ENCODE measurements at regions not wholly inside any gene's neighbourhood (a gene's known extent, or its start where the extent isn't known, plus 50 kb on each side); places are given as distances from the start of the nearest gene placed in this dataset.

- Mint-ChIP-seq H3K27me3 (ENCODE audit: low read depth) (peaks cover 8% of the 10 kb centered on the region), H3K4me3 (no peak overlapping the region), H3K4me1 (no peaks in the 10 kb centered on the region), H3K9me3 (peaks cover 18% of the 10 kb centered on the region), H3K27ac (no peak overlapping the region), H3K36me3 (ENCODE audit: low read depth) (no peaks in the 10 kb centered on the region)
- TF ChIP-seq, protein P1, sequence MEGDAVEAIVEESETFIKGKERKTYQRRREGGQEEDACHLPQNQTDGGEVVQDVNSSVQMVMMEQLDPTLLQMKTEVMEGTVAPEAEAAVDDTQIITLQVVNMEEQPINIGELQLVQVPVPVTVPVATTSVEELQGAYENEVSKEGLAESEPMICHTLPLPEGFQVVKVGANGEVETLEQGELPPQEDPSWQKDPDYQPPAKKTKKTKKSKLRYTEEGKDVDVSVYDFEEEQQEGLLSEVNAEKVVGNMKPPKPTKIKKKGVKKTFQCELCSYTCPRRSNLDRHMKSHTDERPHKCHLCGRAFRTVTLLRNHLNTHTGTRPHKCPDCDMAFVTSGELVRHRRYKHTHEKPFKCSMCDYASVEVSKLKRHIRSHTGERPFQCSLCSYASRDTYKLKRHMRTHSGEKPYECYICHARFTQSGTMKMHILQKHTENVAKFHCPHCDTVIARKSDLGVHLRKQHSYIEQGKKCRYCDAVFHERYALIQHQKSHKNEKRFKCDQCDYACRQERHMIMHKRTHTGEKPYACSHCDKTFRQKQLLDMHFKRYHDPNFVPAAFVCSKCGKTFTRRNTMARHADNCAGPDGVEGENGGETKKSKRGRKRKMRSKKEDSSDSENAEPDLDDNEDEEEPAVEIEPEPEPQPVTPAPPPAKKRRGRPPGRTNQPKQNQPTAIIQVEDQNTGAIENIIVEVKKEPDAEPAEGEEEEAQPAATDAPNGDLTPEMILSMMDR (IDR thresholded peaks at IDR 0.05; ENCODE audit: unreplicated experiment in 3 of 3) = no peak
These were observed 269.9 kb downstream of the AJAP1 start for GRCh38 chr1:4924356-4924755.

GRCh38 chr1:4916610-4917009 lies 262.2 kb downstream of the AJAP1 start:
- TF ChIP-seq, protein P1 (IDR thresholded peaks at IDR 0.05; ENCODE audit: unreplicated experiment in 3 of 3) = no peak
- no peaks in the 10 kb centered on the region for H3K36me3 Mint-ChIP-seq (ENCODE audit: low read depth)
- peaks cover 26% of the 10 kb centered on the region for H3K9me3 Mint-ChIP-seq
- no peak overlapping the region for H3K4me3 Mint-ChIP-seq
- H3K27ac Mint-ChIP-seq = no peak overlapping the region
- H3K4me1 Mint-ChIP-seq = no peaks in the 10 kb centered on the region
- H3K27me3 Mint-ChIP-seq (ENCODE audit: low read depth) = peaks cover 6% of the 10 kb centered on the region

DNA sequence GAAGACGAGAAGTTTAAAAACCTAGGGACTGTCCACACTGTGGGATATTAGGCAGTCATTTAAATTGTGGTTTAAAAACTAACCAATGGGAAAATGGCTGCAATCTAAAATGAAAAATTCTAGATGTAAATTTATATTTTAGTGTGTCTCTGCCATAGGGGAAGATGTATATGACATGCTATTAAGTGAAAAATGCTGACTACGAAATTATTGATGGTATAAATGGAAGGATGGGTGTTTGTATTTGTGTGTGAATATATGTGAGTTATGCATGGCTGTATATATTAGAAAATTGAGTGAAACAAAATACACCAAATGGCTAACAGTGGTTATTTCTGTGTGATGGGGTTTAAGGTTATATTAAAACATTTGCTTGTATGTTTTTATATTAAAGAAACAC lies 260.7 kb downstream of the AJAP1 start:
- no peaks in the 10 kb centered on the region for H3K4me1 Mint-ChIP-seq
- H3K36me3 Mint-ChIP-seq (ENCODE audit: low read depth) = no peaks in the 10 kb centered on the region
- peaks cover 6% of the 10 kb centered on the region for H3K27me3 Mint-ChIP-seq (ENCODE audit: low read depth)
- H3K27ac Mint-ChIP-seq = no peak overlapping the region
- TF ChIP-seq, protein P1 (IDR thresholded peaks at IDR 0.05; ENCODE audit: unreplicated experiment in 3 of 3) = no peak
- H3K4me3 Mint-ChIP-seq = no peak overlapping the region
- peaks cover 16% of the 10 kb centered on the region for H3K9me3 Mint-ChIP-seq

DNA sequence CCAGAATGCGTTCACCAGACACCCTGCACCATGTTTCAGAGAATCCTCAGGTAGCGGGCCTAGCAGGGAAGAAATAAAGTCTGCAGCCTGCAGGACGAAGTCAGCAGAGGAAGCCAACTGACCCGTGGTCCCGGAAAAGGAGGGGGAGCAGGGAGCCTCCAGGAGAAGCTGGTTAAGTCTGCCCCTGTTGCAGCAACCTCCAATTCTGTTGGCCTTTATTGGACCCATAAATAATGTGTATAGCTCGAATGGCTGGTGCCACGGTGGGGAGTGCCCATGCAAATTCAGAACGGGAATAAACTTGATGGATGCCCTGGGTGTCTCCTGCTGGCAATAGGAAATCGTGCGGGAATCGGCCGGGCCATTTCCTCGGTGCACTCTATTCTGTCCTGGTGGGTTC lies 254.1 kb downstream of the AJAP1 start:
- Mint-ChIP-seq H3K4me1 (no peaks in the 10 kb centered on the region), H3K27me3 (ENCODE audit: low read depth) (peaks cover 8% of the 10 kb centered on the region), H3K4me3 (no peak overlapping the region), H3K36me3 (ENCODE audit: low read depth) (no peaks in the 10 kb centered on the region), H3K27ac (no peak overlapping the region), H3K9me3 (peaks cover 6% of the 10 kb centered on the region)
- TF ChIP-seq, protein P1 (IDR thresholded peaks at IDR 0.05; ENCODE audit: unreplicated experiment in 3 of 3) = no peak

DNA sequence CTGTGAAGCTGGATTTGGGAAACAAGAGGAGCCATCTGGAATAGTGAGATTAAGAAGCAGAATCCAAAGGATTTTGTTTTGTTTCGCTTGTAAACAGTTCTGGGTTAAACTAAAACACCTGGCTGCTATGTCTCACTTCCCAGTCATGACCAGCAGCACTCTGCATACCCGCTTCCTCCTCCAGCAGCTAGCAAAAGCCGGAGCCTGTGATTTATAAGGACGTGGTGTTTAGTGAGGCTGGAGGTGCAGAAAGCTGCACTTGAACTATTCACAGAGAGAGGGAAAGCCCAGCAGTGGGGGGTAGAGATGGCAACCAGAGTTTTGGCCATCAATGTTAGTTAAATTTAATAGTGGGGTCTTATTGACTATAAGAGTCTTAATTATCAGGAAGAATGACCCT lies 240.2 kb downstream of the AJAP1 start:
- H3K36me3 Mint-ChIP-seq (ENCODE audit: low read depth) = no peaks in the 10 kb centered on the region
- no peaks in the 10 kb centered on the region for H3K4me1 Mint-ChIP-seq
- H3K4me3 Mint-ChIP-seq = no peak overlapping the region
- TF ChIP-seq, protein P1 (IDR thresholded peaks at IDR 0.05; ENCODE audit: unreplicated experiment in 3 of 3) = no peak
- H3K9me3 Mint-ChIP-seq = peaks cover 8% of the 10 kb centered on the region
- H3K27ac Mint-ChIP-seq = no peak overlapping the region
- peaks cover 36% of the 10 kb centered on the region for H3K27me3 Mint-ChIP-seq (ENCODE audit: low read depth)

DNA sequence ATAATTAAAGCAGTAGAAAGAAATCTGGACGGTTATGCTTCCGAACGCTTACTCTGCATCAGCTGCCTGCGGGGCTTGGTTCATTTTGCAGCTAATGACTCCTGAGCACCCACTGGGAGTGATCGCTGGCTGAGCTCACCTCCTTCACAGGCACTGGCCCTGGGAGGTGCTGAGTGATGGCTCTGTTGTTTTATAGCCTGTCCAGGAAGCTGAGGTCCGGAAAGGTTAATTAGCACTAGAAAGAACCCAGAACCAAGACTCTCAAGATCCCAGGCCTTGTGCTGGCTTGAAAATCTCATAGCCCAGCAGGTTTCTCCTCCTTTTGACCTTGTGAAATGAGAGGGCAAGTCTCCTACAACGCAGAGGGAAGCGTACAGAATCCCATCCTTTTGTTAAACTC lies 226.2 kb downstream of the AJAP1 start:
- TF ChIP-seq, protein P1 (IDR thresholded peaks at IDR 0.05; ENCODE audit: unreplicated experiment in 3 of 3) = no peak

More for the DNA sequence above, 226.2 kb downstream of the AJAP1 start:
- Mint-ChIP-seq H3K4me1 (no peaks in the 10 kb centered on the region), H3K27me3 (ENCODE audit: low read depth) (peaks cover 8% of the 10 kb centered on the region), H3K36me3 (ENCODE audit: low read depth) (no peaks in the 10 kb centered on the region), H3K27ac (no peak overlapping the region), H3K9me3 (peaks cover 4% of the 10 kb centered on the region), H3K4me3 (no peak overlapping the region)
